H1 (cell line): ENCODE measurements at regions not wholly inside any gene's neighbourhood (a gene's known extent, or its start where the extent isn't known, plus 50 kb on each side); places are given as distances from the start of the nearest gene placed in this dataset.

ENCODE experiments used
- CTCF ChIA-PET: fragments of 300-600 bp; sonication (Branson Sonifier 250); formaldehyde crosslinking; loops from one replicate; lab custom pipeline; 2021; ENCODE audit not compliant: partially characterized antibody; lab: Charles Lee
- POLR2A ChIA-PET: fragments of 300-600 bp; sonication (Branson Sonifier 250); formaldehyde crosslinking; loops from one replicate; lab custom pipeline; 2021; ENCODE audit warnings: inconsistent platforms; ENCODE audit not compliant: partially characterized antibody; lab: Charles Lee
- DNase-seq, 2 experiments: peaks; one replicate each; pipeline versions ENCODE4 v3.0.0 to v3.0.0-alpha.2; 2010 to 2022; ENCODE audit warnings: low spot score in 2 of 2, low read depth in 1 of 2, mixed read lengths in 1 of 2
- FAIRE-seq: peaks from 2 replicates; lab custom pipeline; 2011; peaks lifted over from hg19 to GRCh38; lab: Jason Lieb, UNC
- H2AFZ ChIP-seq: 2 replicates; pipeline ENCODE4 v1.8.1; 2012; ENCODE audit warnings: low read length, inconsistent platforms
- H2AK5ac ChIP-seq: 2 replicates; pipeline ENCODE4 v1.6.1; 2013; ENCODE audit warnings: low read depth, low read length
- H2BK120ac ChIP-seq: replicated peaks from 2 replicates; pipeline ENCODE3; 2013; ENCODE audit warnings: low read depth, low read length, inconsistent platforms
- H2BK12ac ChIP-seq: 2 replicates; pipeline ENCODE4 v1.6.1; 2013; ENCODE audit warnings: low read depth, low read length
- H2BK15ac ChIP-seq: 2 replicates; pipeline ENCODE4 v1.6.1; 2013; ENCODE audit warnings: low read length
- H2BK20ac ChIP-seq: 2 replicates; pipeline ENCODE4 v1.6.1; 2013; ENCODE audit warnings: low read length
- H2BK5ac ChIP-seq: 2 replicates; pipeline ENCODE4 v1.6.1; 2013; ENCODE audit warnings: low read depth, low read length
- H3K14ac ChIP-seq: 2 replicates; pipeline ENCODE4 v1.6.1; 2013; ENCODE audit warnings: inconsistent platforms; ENCODE audit not compliant: insufficient read length
- H3K18ac ChIP-seq: 2 replicates; pipeline ENCODE4 v1.6.1; 2013; ENCODE audit warnings: low read length; ENCODE audit errors: extremely low read depth
- H3K23ac ChIP-seq: 2 replicates; pipeline ENCODE4 v1.6.1; 2013; ENCODE audit warnings: inconsistent platforms; ENCODE audit not compliant: insufficient read length
- H3K23me2 ChIP-seq: 2 replicates; pipeline ENCODE4 v1.6.1; 2013; ENCODE audit warnings: low read depth, low read length
- H3K27ac ChIP-seq: 2 replicates; pipeline ENCODE4 v1.6.1; 2011; ENCODE audit warnings: low read depth, low read length, inconsistent platforms
- H3K27me3 ChIP-seq, 4 experiments: replicated peaks in 1 of 4; 1 replicate in 1 of 4; 2 replicates in 3 of 4; pipeline versions ENCODE4 v1.6.1 to v1.8.1; 2011 to 2013; ENCODE audit warnings: low read length in 3 of 4, mild to moderate bottlenecking in 3 of 4, inconsistent platforms in 2 of 4, mixed read lengths in 2 of 4, moderate library complexity in 1 of 4; ENCODE audit not compliant: control insufficient read depth in 3 of 4, insufficient read depth in 3 of 4; ENCODE audit errors: extremely low read depth in 1 of 4
- H3K36me3 ChIP-seq, 4 experiments: 2 replicates each; pipeline versions ENCODE4 v1.6.1 to v1.8.1; 2011 to 2013; ENCODE audit warnings: mild to moderate bottlenecking in 4 of 4, low read length in 3 of 4, moderate library complexity in 2 of 4, control low read depth in 1 of 4, inconsistent platforms in 1 of 4; ENCODE audit not compliant: insufficient read depth in 4 of 4, control insufficient read depth in 2 of 4
- H3K4ac ChIP-seq: replicated peaks from 2 replicates; pipeline ENCODE3; 2013; ENCODE audit warnings: low read length, low read depth, mixed read lengths, inconsistent platforms; ENCODE audit not compliant: insufficient read length
- H3K4me1 ChIP-seq, 4 experiments: replicated peaks in 1 of 4; 1 replicate in 1 of 4; 2 replicates in 3 of 4; pipeline versions ENCODE4 v1.6.1 to v1.8.1; 2011 to 2013; ENCODE audit warnings: low read length in 3 of 4, inconsistent platforms in 2 of 4, mixed read lengths in 1 of 4; ENCODE audit not compliant: insufficient read depth in 4 of 4, control insufficient read depth in 3 of 4
- H3K4me2 ChIP-seq, 2 experiments: 2 replicates each; pipeline versions ENCODE4 v1.6.1 to v1.8.1; 2011 to 2013; ENCODE audit warnings: low read depth in 2 of 2, low read length in 2 of 2, control low read depth in 1 of 2, inconsistent platforms in 1 of 2, mild to moderate bottlenecking in 1 of 2; ENCODE audit not compliant: insufficient read depth in 1 of 2
- H3K4me3 ChIP-seq, 4 experiments: fragments of 200-600, 300-600 bp in 1 of 4; sonication (generic), shearing (Covaris generic), sonication (Bioruptor Twin) in 1 of 4; 2 replicates each; pipeline versions ENCODE4 v1.5.1 to v1.8.1; 2011 to 2016; ENCODE audit warnings: low read length in 4 of 4, low read depth in 3 of 4, control low read depth in 2 of 4, inconsistent platforms in 2 of 4, mild to moderate bottlenecking in 2 of 4, mixed read lengths in 1 of 4, moderate library complexity in 1 of 4; ENCODE audit not compliant: insufficient read depth in 2 of 4; ENCODE audit errors: extremely low read depth in 1 of 4
- H3K56ac ChIP-seq: replicated peaks from 2 replicates; pipeline ENCODE3; 2013; ENCODE audit warnings: low read depth, mild to moderate bottlenecking, mixed read lengths, low read length, inconsistent platforms; ENCODE audit not compliant: insufficient read length
- H3K79me1 ChIP-seq: 2 replicates; pipeline ENCODE4 v1.6.1; 2013; ENCODE audit warnings: low read depth, low read length, control low read depth
- H3K79me2 ChIP-seq, 2 experiments: 2 replicates each; pipeline versions ENCODE4 v1.6.1 to v1.8.1; 2012 to 2013; ENCODE audit warnings: low read length in 2 of 2, mild to moderate bottlenecking in 2 of 2, inconsistent platforms in 1 of 2; ENCODE audit not compliant: insufficient read depth in 2 of 2, control insufficient read depth in 1 of 2
- H3K9ac ChIP-seq, 4 experiments: replicated peaks in 1 of 4; 1 replicate in 1 of 4; 2 replicates in 3 of 4; pipeline versions ENCODE4 v1.6.1 to v1.8.1; 2011 to 2013; ENCODE audit warnings: low read depth in 3 of 4, low read length in 3 of 4, control low read depth in 2 of 4, mild to moderate bottlenecking in 2 of 4, moderate library complexity in 2 of 4, inconsistent platforms in 1 of 4; ENCODE audit errors: extremely low read depth in 1 of 4
- H3K9me3 ChIP-seq, 2 experiments: 2 replicates each; pipeline versions ENCODE4 v1.6.1 to v1.8.1; 2012 to 2013; ENCODE audit warnings: mild to moderate bottlenecking in 2 of 2, moderate library complexity in 2 of 2, control low read depth in 1 of 2, inconsistent platforms in 1 of 2, low read depth in 1 of 2, low read length in 1 of 2, mixed read lengths in 1 of 2; ENCODE audit not compliant: insufficient read depth in 2 of 2
- H4K20me1 ChIP-seq, 2 experiments: replicated peaks in 1 of 2; 2 replicates each; pipeline versions ENCODE3 to v1.8.1; 2011 to 2013; ENCODE audit warnings: inconsistent platforms in 2 of 2, low read length in 2 of 2, mild to moderate bottlenecking in 1 of 2; ENCODE audit not compliant: insufficient read depth in 2 of 2, control insufficient read depth in 1 of 2
- H4K5ac ChIP-seq: 2 replicates; pipeline ENCODE4 v1.6.1; 2013; ENCODE audit warnings: low read length, low read depth, mixed read lengths, inconsistent platforms; ENCODE audit not compliant: insufficient read length
- H4K8ac ChIP-seq: 2 replicates; pipeline ENCODE4 v1.8.0; 2013; ENCODE audit warnings: mild to moderate bottlenecking, moderate library complexity, low read length, inconsistent platforms; ENCODE audit not compliant: insufficient read depth; ENCODE audit errors: extremely low read depth
- H4K91ac ChIP-seq: replicated peaks from 2 replicates; pipeline ENCODE3; 2013; ENCODE audit warnings: low read length, mixed read lengths, inconsistent platforms; ENCODE audit not compliant: insufficient read length
- BCL11A ChIP-seq, 2 experiments: IDR thresholded peaks; one replicate each; pipeline ENCODE4 v1.6.1; 2011; ENCODE audit warnings: low read depth in 2 of 2, low read length in 2 of 2, mild to moderate bottlenecking in 2 of 2
- BRCA1 ChIP-seq: IDR thresholded peaks from 2 replicates; pipeline ENCODE4 v1.6.1; 2012; ENCODE audit warnings: low read depth, low read length, improper control_type of control experiment
- NRF1 ChIP-seq: IDR thresholded peaks from 2 replicates; pipeline ENCODE4 v1.6.1; 2011; ENCODE audit warnings: mild to moderate bottlenecking, low read depth, low read length, improper control_type of control experiment
- TEAD4 ChIP-seq: IDR thresholded peaks from 2 replicates; pipeline ENCODE4 v1.6.1; 2012; ENCODE audit warnings: low read depth, low read length, inconsistent platforms, mixed read lengths
- WGBS, 2 experiments: shearing (Covaris generic) in 1 of 2; methylation state at CpG; one replicate each; pipeline versions ENCODE4 v1.1.6 to v1.1.7; 2013 to 2015; ENCODE audit warnings: low lambda C conversion rate in 2 of 2, mixed read lengths in 2 of 2, inconsistent platforms in 1 of 2, low coverage in 1 of 2, missing lambda C conversion rate in 1 of 2; ENCODE audit not compliant: insufficient replicate concordance in 2 of 2, insufficient coverage in 1 of 2, insufficient read length in 1 of 2; ENCODE audit errors: extremely low coverage in 1 of 2, missing lambda C conversion rate in 1 of 2; 5-methylcytosine and 5-hydroxymethylcytosine counted together

- TF ChIP-seq TEAD4 (no peak), BCL11A (IDR thresholded peaks at IDR 0.05; ENCODE audit: low read depth in 2 of 2, low read length in 2 of 2) (no peak), NRF1 (no peak), BRCA1 (no peak)
- TF ChIP-seq, all 59 proteins: peak for 0
- Histone ChIP-seq H3K9me3 (no peaks in the 10 kb centered on the region), H4K5ac (no peak overlapping the region), H3K27ac (no peak overlapping the region), H3K27me3 (no peaks in the 10 kb centered on the region), H2BK120ac (no peak overlapping the region), H2BK5ac (no peak overlapping the region), H3K9ac (no peak overlapping the region), H3K56ac (no peak overlapping the region), H3K14ac (no peak overlapping the region), H3K18ac (no peak overlapping the region), H4K8ac (no peak overlapping the region), H4K91ac (no peak overlapping the region), H2AFZ (no peak overlapping the region), H3K79me1 (no peaks in the 10 kb centered on the region), H2BK20ac (no peak overlapping the region), H3K23me2 (no peaks in the 10 kb centered on the region), H3K4ac (no peak overlapping the region), H3K4me2 (no peak overlapping the region), H4K20me1 (no peaks in the 10 kb centered on the region), H2AK5ac (no peak overlapping the region), H3K79me2 (no peaks in the 10 kb centered on the region), H3K4me1 (no peaks in the 10 kb centered on the region), H3K4me3 (no peak overlapping the region), H2BK15ac (no peak overlapping the region), H3K23ac (no peak overlapping the region), H2BK12ac (no peak overlapping the region), H3K36me3 (no peaks in the 10 kb centered on the region)
- whole genome bisulfite sequencing, 2 experiments = 85% methylated on average over 2 of the region's 2 CpGs; no CpG with 5 or more reads in 1 of the 2 experiments
- ChIA-PET POLR2A (no interaction called here), CTCF (no interaction called here)
- DNase-seq = no peak
- no peak for FAIRE-seq
Observed at GRCh38 chr13:80113714-80114454, 227.0 kb downstream of the SPRY2 start.
